SK-N-SH (cell line): ENCODE measurements at regions not wholly inside any gene's neighbourhood (a gene's known extent, or its start where the extent isn't known, plus 50 kb on each side); places are given as distances from the start of the nearest gene placed in this dataset.

Source experiments
- CTCF ChIA-PET: fragments of 300-600, 350-600 bp; formaldehyde crosslinking; extraction: SDS; loops from one replicate; lab custom pipeline; 2021; lab: Yijun Ruan, JAX
- POLR2A ChIA-PET: fragments of 350-600 bp; sonication (Branson Sonifier 250); formaldehyde crosslinking; extraction: SDS; loops from one replicate; lab custom pipeline; 2020; ENCODE audit warnings: antibody characterized with exemption, inconsistent platforms; lab: Yijun Ruan, JAX
- DNase-seq: peaks from one replicate; pipeline ENCODE4 v3.0.0; 2012
- H2AFZ ChIP-seq: fragments of 200-600 bp; sonication (generic); 2 replicates; pipeline ENCODE4 v1.8.1; 2016; ENCODE audit warnings: antibody characterized with exemption, mild to moderate bottlenecking, low read depth
- H3F3A ChIP-seq: fragments of 200-600 bp; sonication (generic); replicated peaks from 2 replicates; pipeline ENCODE3; 2016; ENCODE audit warnings: antibody characterized with exemption, mild to moderate bottlenecking; ENCODE audit not compliant: insufficient read depth
- H3K27ac ChIP-seq, 2 experiments: fragments of 200-500 bp in 1 of 2; fragments of 200-600 bp in 1 of 2; sonication (Bioruptor generic) in 1 of 2; sonication (generic), shearing (Covaris generic) in 1 of 2; 2 replicates each; pipeline versions ENCODE4 v1.5.1 to v1.6.1; 2014 to 2016; ENCODE audit warnings: low read depth in 2 of 2, inconsistent platforms in 1 of 2, low read length in 1 of 2, mild to moderate bottlenecking in 1 of 2, mixed read lengths in 1 of 2
- H3K27me3 ChIP-seq: fragments of 200-600 bp; sonication (generic), shearing (Covaris generic); 2 replicates; pipeline ENCODE4 v1.6.1; 2016; ENCODE audit warnings: mixed run types; ENCODE audit not compliant: insufficient read depth
- H3K36me3 ChIP-seq, 2 experiments: fragments of 200-500 bp in 1 of 2; fragments of 200-600 bp in 1 of 2; sonication (Bioruptor generic) in 1 of 2; sonication (generic) in 1 of 2; replicated peaks in 1 of 2; 2 replicates each; pipeline versions ENCODE3 to v1.5.1; 2014 to 2016; ENCODE audit warnings: low read length in 1 of 2, mild to moderate bottlenecking in 1 of 2; ENCODE audit not compliant: insufficient read depth in 2 of 2, control insufficient read depth in 1 of 2
- H3K4me1 ChIP-seq, 2 experiments: fragments of 200-500 bp in 1 of 2; fragments of 200-600 bp in 1 of 2; sonication (Bioruptor generic) in 1 of 2; sonication (generic), shearing (Covaris generic) in 1 of 2; 2 replicates each; pipeline versions ENCODE4 v1.5.1 to v1.6.1; 2014 to 2016; ENCODE audit warnings: low read depth in 1 of 2, low read length in 1 of 2, mixed run types in 1 of 2; ENCODE audit not compliant: insufficient read depth in 2 of 2, control insufficient read depth in 1 of 2
- H3K4me2 ChIP-seq: fragments of 200-600 bp; sonication (generic), shearing (Covaris generic); 2 replicates; pipeline ENCODE4 v1.6.1; 2017; ENCODE audit warnings: mixed run types
- H3K4me3 ChIP-seq, 2 experiments: fragments of 200-500 bp in 1 of 2; fragments of 200-600 bp in 1 of 2; sonication (Bioruptor generic) in 1 of 2; sonication (generic), shearing (Covaris generic) in 1 of 2; 2 replicates each; pipeline versions ENCODE4 v1.5.1 to v1.8.1; 2014 to 2016; ENCODE audit warnings: low read depth in 2 of 2, inconsistent platforms in 1 of 2, low read length in 1 of 2, mild to moderate bottlenecking in 1 of 2, mixed read lengths in 1 of 2, moderate library complexity in 1 of 2
- H3K79me2 ChIP-seq: fragments of 200-600 bp; sonication (generic); 2 replicates; pipeline ENCODE4 v1.8.1; 2017; ENCODE audit warnings: mild to moderate bottlenecking; ENCODE audit not compliant: insufficient read depth
- H3K9ac ChIP-seq: fragments of 200-600 bp; sonication (generic); 2 replicates; pipeline ENCODE4 v1.6.1; 2017; ENCODE audit warnings: mixed run types
- H3K9me2 ChIP-seq: fragments of 200-600 bp; sonication (generic); 2 replicates; pipeline ENCODE4 v1.6.1; 2017; ENCODE audit warnings: mixed run types
- H3K9me3 ChIP-seq: fragments of 200-600 bp; sonication (generic); 2 replicates; pipeline ENCODE4 v1.6.1; 2017; ENCODE audit warnings: mixed run types, mild to moderate bottlenecking, moderate library complexity
- H4K20me1 ChIP-seq: fragments of 200-600 bp; sonication (generic); 2 replicates; pipeline ENCODE4 v1.6.1; 2017; ENCODE audit warnings: mild to moderate bottlenecking, mixed run types; ENCODE audit not compliant: insufficient read depth
- CHD2 ChIP-seq: fragments of 150-350 bp; IDR thresholded peaks from 2 replicates; pipeline ENCODE4 v1.6.1; 2018; ENCODE audit warnings: low read length; ENCODE audit not compliant: partially characterized antibody
- ELF1 ChIP-seq: IDR thresholded peaks from 2 replicates; pipeline ENCODE4 v1.4.0; 2012
- EP300 ChIP-seq, 2 experiments: IDR thresholded peaks; 2 replicates each; pipeline versions ENCODE4 v1.4.0 to v1.6.1; 2012; ENCODE audit warnings: borderline replicate concordance in 1 of 2, low read depth in 1 of 2, low read length in 1 of 2
- FOSL2 ChIP-seq: IDR thresholded peaks from 2 replicates; pipeline ENCODE4 v1.4.0; 2012; ENCODE audit warnings: low read depth, mild to moderate bottlenecking, moderate library complexity, borderline replicate concordance
- FOXM1 ChIP-seq: IDR thresholded peaks from 2 replicates; pipeline ENCODE4 v1.4.0; 2012; ENCODE audit warnings: low read depth, mild to moderate bottlenecking
- GATA2 ChIP-seq: sonication (generic); formaldehyde crosslinking; IDR thresholded peaks from 2 replicates; pipeline ENCODE4 v1.5.0; 2020; ENCODE audit warnings: mild to moderate bottlenecking, missing genetic modification reagents
- IRF3 ChIP-seq: fragments of 150-350 bp; IDR thresholded peaks from 2 replicates; pipeline ENCODE4 v1.6.1; 2016; ENCODE audit warnings: mild to moderate bottlenecking, low read depth, low read length
- MEF2A ChIP-seq: IDR thresholded peaks from 2 replicates; pipeline ENCODE4 v1.4.0; 2012; ENCODE audit warnings: low read depth, borderline replicate concordance
- MXI1 ChIP-seq: IDR thresholded peaks from 2 replicates; pipeline ENCODE4 v1.6.1; 2012; ENCODE audit warnings: mild to moderate bottlenecking, low read depth, low read length, improper control_type of control experiment
- NFIC ChIP-seq: IDR thresholded peaks from 2 replicates; pipeline ENCODE4 v1.4.0; 2012; ENCODE audit warnings: borderline replicate concordance
- RFX5 ChIP-seq: IDR thresholded peaks from 2 replicates; pipeline ENCODE4 v1.6.1; 2012; ENCODE audit warnings: mild to moderate bottlenecking, improper control_type of control experiment, low read length
- RXRA ChIP-seq: IDR thresholded peaks from 2 replicates; pipeline ENCODE4 v1.4.0; 2012; ENCODE audit warnings: low read depth, mild to moderate bottlenecking, borderline replicate concordance
- SMC3 ChIP-seq: IDR thresholded peaks from 2 replicates; pipeline ENCODE4 v1.6.1; 2012; ENCODE audit warnings: low read depth, low read length, improper control_type of control experiment
- TAF1 ChIP-seq: IDR thresholded peaks from 2 replicates; pipeline ENCODE4 v1.6.1; 2012; ENCODE audit warnings: low read depth, mild to moderate bottlenecking, low read length, moderate library complexity, borderline replicate concordance
- TCF12 ChIP-seq: IDR thresholded peaks from 2 replicates; pipeline ENCODE4 v1.4.0; 2012
- TEAD4 ChIP-seq: IDR thresholded peaks from 2 replicates; pipeline ENCODE4 v1.4.0; 2012; ENCODE audit warnings: mild to moderate bottlenecking, borderline replicate concordance; ENCODE audit not compliant: insufficient read depth
- USF1 ChIP-seq: IDR thresholded peaks from 2 replicates; pipeline ENCODE4 v1.4.0; 2012; ENCODE audit warnings: low read depth, borderline replicate concordance
- ZBTB33 ChIP-seq: IDR thresholded peaks from 2 replicates; pipeline ENCODE4 v1.4.0; 2012; ENCODE audit warnings: low read depth, borderline replicate concordance
- WGBS: methylation state at CpG from one replicate; pipeline ENCODE4 v1.1.6; 2017; ENCODE audit warnings: low lambda C conversion rate; 5-methylcytosine and 5-hydroxymethylcytosine counted together

- no peak overlapping the region for H3K9ac ChIP-seq
- 24% methylated on average over 1 of the region's 1 CpG for WGBS
- no peak overlapping the region for H2AFZ ChIP-seq
- POLR2A ChIA-PET = no interaction called here
- no peaks in the 10 kb centered on the region for H3K79me2 ChIP-seq
- peaks cover 0 to 9% of the 10 kb centered on the region in 2 experiments; a peak in 1 of 4 replicates for H3K4me1 ChIP-seq
- TF ChIP-seq FOXM1 (no peak), NFIC (no peak), MXI1 (no peak), MEF2A (no peak)
- TF ChIP-seq, all 33 proteins: peak for 0
- no peaks in the 10 kb centered on the region for H4K20me1 ChIP-seq
- no peaks in the 10 kb centered on the region for H3K36me3 ChIP-seq
- no peaks in the 10 kb centered on the region for H3K9me3 ChIP-seq
- H3F3A ChIP-seq = no peaks in the 10 kb centered on the region
- no peaks in the 10 kb centered on the region for H3K27me3 ChIP-seq
- CTCF ChIA-PET = interaction anchor here (1.5 kb wide), 1 partner anchor 539 kb away, joined by 3 read pairs; no protein-coding TSS in a partner anchor
- H3K4me3 ChIP-seq = no peak overlapping the region
- H3K9me2 ChIP-seq = no peaks in the 10 kb centered on the region
- no peak for DNase-seq
- H3K4me2 ChIP-seq = no peak overlapping the region
- no peak overlapping the region for H3K27ac ChIP-seq
Observed at GRCh38 chr20:39808613-39809012, 846.5 kb downstream of the DHX35 start.

- Histone ChIP-seq H3F3A (no peaks in the 10 kb centered on the region), H3K4me2 (0 out of 2 replicates have a peak overlapping the region, but pooled peaks have one; percentile 22), H3K9ac (no peak overlapping the region), H2AFZ (peak overlapping the region; percentile 23; the same call in 1 of the 2 replicates), H3K79me2 (no peaks in the 10 kb centered on the region), H3K27ac (peak overlapping the region in 1 of 2 experiments; percentile 58; a peak in 1 of 4 replicates), H3K9me2 (no peaks in the 10 kb centered on the region), H3K4me3 (0 out of 4 replicates have a peak overlapping the region, but pooled peaks of 1 of the 2 experiments have one; percentile 22), H3K27me3 (no peaks in the 10 kb centered on the region), H4K20me1 (no peaks in the 10 kb centered on the region), H3K9me3 (no peaks in the 10 kb centered on the region), H3K4me1 (peaks cover 0 to 6% of the 10 kb centered on the region in 2 experiments; a peak in 2 of 4 replicates), H3K36me3 (no peaks in the 10 kb centered on the region)
- no peak for DNase-seq
- TF ChIP-seq ELF1 (no peak), TAF1 (no peak), SMC3 (no peak), FOXM1 (no peak), ZBTB33 (no peak), TEAD4 (no peak), USF1 (no peak), CHD2 (no peak), RFX5 (no peak), FOSL2 (no peak), TCF12 (no peak), IRF3 (no peak), MEF2A (no peak), RXRA (no peak), GATA2 (no peak), NFIC (no peak), EP300 (IDR thresholded peaks at IDR 0.05; ENCODE audit: borderline replicate concordance in 1 of 2, low read depth in 1 of 2, low read length in 1 of 2) (no peak)
- CTCF ChIA-PET = no interaction called here
- POLR2A ChIA-PET = no interaction called here
- WGBS = 0% methylated on average over 1 of the region's 1 CpG
Observed at GRCh38 chr20:39800548-39800947, 838.4 kb downstream of the DHX35 start.
